Left lung (tissue), 4 donors: ENCODE measurements at regions not wholly inside any gene's neighbourhood (a gene's known extent, or its start where the extent isn't known, plus 50 kb on each side); places are given as distances from the start of the nearest gene placed in this dataset.

ENCODE experiments used
- ATAC-seq: fragments of 200-7000 bp; cut with Tn5 transposase; one replicate; pipeline ENCODE4 v1.9.1; 2020; ENCODE audit warnings: moderate library complexity
- DNase-seq, 4 donors: peaks; one replicate each; pipeline ENCODE4 v3.0.0-alpha.2; 2013 to 2020
- H3K27ac ChIP-seq, 2 donors: fragments of 200-600 bp; sonication (generic) in 1 of 2; one replicate each; pipeline versions ENCODE4 v1.5.0 to v1.8.0; 2020 to 2021
- H3K27me3 ChIP-seq, 2 donors: fragments of 200-600 bp; sonication (generic) in 1 of 2; one replicate each; pipeline versions ENCODE4 v1.5.0 to v1.8.0; 2020 to 2021
- H3K36me3 ChIP-seq, 2 donors: fragments of 200-600 bp; sonication (generic) in 1 of 2; one replicate each; pipeline versions ENCODE4 v1.5.0 to v1.8.0; 2020 to 2021
- H3K4me1 ChIP-seq, 2 donors: fragments of 200-600 bp; one replicate each; pipeline ENCODE4 v1.8.0; 2021
- H3K4me3 ChIP-seq, 2 donors: fragments of 200-600 bp; sonication (generic) in 1 of 2; one replicate each; pipeline versions ENCODE4 v1.5.0 to v1.8.0; 2020 to 2021; ENCODE audit warnings: mild to moderate bottlenecking in 1 of 2
- H3K9me3 ChIP-seq, 2 donors: fragments of 200-600 bp; sonication (generic) in 1 of 2; one replicate each; pipeline versions ENCODE4 v1.5.0 to v1.8.0; 2020 to 2021
- intact Hi-C, 2 donors: fragments of 100-400 bp; cut with DNase I; formaldehyde crosslinking; loops; one replicate each; pipeline versions ENCODE4 v1.11.2 to v1.14.2; 2022
- TF ChIP-seq, protein P1 (sequence below), 2 donors: fragments of 200-600 bp; sonication (generic) in 1 of 2; IDR thresholded peaks; one replicate each; pipeline versions ENCODE4 v1.5.0 to v1.8.0; 2021; ENCODE audit warnings: antibody characterized with exemption in 2 of 2
- donor health status: DM: no; HTN: yes; CAD: no.
- donor health status: DM: no; HTN: no; CAD: no.

DNA sequence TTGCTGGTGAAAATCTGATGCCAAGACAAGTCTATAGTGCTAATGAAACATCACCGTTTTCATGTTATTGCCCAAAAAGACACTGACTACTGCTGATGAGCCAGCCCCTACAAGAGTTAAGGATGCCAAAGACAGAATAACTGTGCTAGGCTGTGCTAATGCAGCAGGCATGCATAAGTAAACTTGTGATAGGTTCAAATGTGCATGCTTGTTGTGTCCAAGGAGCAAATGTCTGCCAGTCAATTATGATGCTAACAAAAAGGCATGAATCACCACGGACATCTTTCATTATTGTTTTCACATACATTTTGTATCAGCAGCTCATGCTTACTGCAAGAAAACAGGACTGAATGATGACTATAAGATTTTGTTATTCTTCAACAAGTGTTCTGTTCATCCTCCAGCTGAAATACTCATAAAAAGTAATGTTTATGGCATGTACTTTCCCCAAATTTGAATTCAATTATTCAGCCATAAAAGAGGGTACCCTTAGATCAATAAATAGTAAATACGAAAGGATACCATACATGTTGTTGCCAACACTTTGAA is 306.9 kb upstream of the ARSJ start:
- no peak for DNase-seq

DNA sequence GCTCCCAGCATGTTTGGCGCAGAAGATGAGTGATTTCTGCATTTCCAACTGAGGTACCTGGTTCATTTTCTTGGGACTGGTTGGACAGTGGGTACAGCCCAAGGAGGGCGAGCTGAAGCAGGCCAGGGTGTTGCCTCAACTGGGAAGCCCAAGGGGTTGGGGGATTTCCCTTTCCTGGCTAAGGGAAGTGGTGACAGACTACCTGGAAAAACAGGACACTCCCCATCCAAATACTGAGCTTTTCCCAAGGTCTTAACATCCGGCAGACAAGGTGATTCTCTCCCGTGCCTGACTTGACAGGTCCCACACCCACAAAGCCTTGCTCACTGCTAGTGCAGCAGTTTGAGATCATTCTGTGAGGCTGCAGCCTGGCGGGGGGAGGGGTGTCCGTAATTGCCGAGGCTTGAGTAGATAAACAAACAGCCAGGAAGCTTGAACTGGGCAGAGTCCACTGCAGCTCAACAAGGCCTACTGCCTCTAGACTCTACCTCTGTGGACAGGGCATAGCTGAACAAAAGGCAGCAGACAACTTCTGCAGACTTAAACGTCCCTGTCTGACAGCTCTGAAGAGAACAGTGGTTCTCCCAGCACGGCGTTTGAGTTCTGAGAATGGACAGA is 307.7 kb upstream of the ARSJ start:
- no peak for DNase-seq
- TF ChIP-seq, protein P1, sequence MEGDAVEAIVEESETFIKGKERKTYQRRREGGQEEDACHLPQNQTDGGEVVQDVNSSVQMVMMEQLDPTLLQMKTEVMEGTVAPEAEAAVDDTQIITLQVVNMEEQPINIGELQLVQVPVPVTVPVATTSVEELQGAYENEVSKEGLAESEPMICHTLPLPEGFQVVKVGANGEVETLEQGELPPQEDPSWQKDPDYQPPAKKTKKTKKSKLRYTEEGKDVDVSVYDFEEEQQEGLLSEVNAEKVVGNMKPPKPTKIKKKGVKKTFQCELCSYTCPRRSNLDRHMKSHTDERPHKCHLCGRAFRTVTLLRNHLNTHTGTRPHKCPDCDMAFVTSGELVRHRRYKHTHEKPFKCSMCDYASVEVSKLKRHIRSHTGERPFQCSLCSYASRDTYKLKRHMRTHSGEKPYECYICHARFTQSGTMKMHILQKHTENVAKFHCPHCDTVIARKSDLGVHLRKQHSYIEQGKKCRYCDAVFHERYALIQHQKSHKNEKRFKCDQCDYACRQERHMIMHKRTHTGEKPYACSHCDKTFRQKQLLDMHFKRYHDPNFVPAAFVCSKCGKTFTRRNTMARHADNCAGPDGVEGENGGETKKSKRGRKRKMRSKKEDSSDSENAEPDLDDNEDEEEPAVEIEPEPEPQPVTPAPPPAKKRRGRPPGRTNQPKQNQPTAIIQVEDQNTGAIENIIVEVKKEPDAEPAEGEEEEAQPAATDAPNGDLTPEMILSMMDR (IDR thresholded peaks at IDR 0.05) = no peak
- H3K4me3 ChIP-seq = no peak overlapping the region
- intact Hi-C loops = no loop called here
- H3K36me3 ChIP-seq = no peaks in the 10 kb centered on the region
- H3K9me3 ChIP-seq = peaks cover 0 to under 1% of the 10 kb centered on the region in 2 donors
- ATAC-seq = no peak
- H3K27ac ChIP-seq = no peak overlapping the region
- H3K4me1 ChIP-seq = no peaks in the 10 kb centered on the region
- no peaks in the 10 kb centered on the region for H3K27me3 ChIP-seq

More for the DNA sequence above, 306.9 kb upstream of the ARSJ start:
- ATAC-seq = no peak
- H3K27ac ChIP-seq = no peak overlapping the region
- no peaks in the 10 kb centered on the region for H3K4me1 ChIP-seq
- H3K27me3 ChIP-seq = no peaks in the 10 kb centered on the region
- no peak overlapping the region for H3K4me3 ChIP-seq
- H3K36me3 ChIP-seq = no peaks in the 10 kb centered on the region
- intact Hi-C loops = no loop called here
- TF ChIP-seq, protein P1 (IDR thresholded peaks at IDR 0.05) = no peak
- H3K9me3 ChIP-seq = no peaks in the 10 kb centered on the region

DNA sequence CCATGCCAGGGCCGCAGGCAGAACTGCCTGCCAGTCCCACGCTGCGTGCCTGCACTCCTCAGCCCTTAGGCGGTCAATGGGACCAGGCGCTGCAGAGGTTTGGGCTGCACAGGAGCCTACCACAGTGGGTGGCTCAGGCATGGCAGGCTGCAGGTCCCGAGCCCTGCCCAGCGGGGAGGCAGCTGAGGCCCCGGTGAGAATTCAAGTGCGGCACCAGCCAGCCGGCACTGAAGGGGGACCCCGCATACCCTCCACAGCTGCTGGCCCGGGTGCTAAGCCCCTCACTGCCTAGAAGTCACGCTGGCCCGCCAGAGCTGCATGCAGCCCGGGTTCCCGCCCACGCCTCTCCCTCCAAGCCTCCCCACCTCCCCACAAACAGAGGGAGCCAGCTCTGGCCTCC is 302.5 kb upstream of the UGT8 start:
- no peak overlapping the region for H3K4me3 ChIP-seq
- ATAC-seq = no peak
- peaks cover 0 to 23% of the 10 kb centered on the region in 2 donors for H3K9me3 ChIP-seq
- no peak overlapping the region for H3K27ac ChIP-seq
- H3K36me3 ChIP-seq = no peaks in the 10 kb centered on the region
- no peaks in the 10 kb centered on the region for H3K27me3 ChIP-seq
- no peaks in the 10 kb centered on the region for H3K4me1 ChIP-seq
- intact Hi-C loops = no loop called here
- peak in 1 of 4 donors; percentile 64 for DNase-seq
- TF ChIP-seq, protein P1 (IDR thresholded peaks at IDR 0.05) = no peak

DNA sequence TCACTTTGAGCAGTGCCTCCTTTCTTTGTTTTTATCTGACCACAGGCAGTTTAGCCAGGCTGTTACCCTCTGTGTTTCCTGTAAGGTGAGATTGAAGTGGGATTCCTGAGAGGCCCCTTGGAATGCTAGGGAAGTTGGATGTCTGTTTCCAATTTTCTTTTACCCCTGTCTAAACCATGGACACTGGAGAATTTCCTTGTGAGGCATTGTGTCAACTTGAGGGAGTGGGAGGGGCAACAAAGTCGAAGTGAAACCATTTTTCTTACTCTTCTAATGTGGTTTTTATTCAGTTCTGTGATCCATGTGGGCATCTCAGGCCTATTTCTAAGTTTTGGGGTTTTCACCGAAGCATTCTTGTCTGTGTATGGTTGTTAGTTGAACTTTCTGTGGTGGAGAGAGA is 296.1 kb upstream of the UGT8 start:
- intact Hi-C loops = no loop called here
- Histone ChIP-seq H3K27me3 (no peaks in the 10 kb centered on the region), H3K9me3 (no peaks in the 10 kb centered on the region), H3K27ac (no peak overlapping the region), H3K36me3 (no peaks in the 10 kb centered on the region), H3K4me1 (no peaks in the 10 kb centered on the region), H3K4me3 (no peak overlapping the region)
- ATAC-seq (no peak), DNase-seq (no peak)
- TF ChIP-seq, protein P1 (IDR thresholded peaks at IDR 0.05) = no peak

DNA sequence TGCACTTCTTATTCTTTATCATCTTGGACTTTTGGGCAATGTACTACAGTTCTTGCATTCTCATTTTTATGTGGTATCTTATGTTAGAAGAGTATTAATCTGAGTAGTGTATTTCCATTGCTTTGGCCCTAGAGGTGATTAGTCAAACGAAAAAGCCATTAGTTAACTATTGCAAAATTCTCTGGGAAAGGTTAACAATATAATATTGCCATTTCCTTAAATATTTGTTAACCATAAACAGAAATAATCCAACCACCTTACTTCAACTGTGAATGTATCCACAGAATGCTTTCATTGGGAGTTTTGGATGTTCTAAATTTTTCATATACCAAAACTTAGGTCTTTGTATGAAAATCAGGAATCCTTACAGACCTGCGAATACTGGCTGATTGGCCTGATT is 294.6 kb upstream of the UGT8 start:
- ATAC-seq = no peak
- no peak overlapping the region for H3K27ac ChIP-seq
- no peak overlapping the region for H3K4me3 ChIP-seq
- H3K9me3 ChIP-seq = no peaks in the 10 kb centered on the region
- DNase-seq = no peak
- TF ChIP-seq, protein P1 (IDR thresholded peaks at IDR 0.05) = no peak
- intact Hi-C loops = no loop called here
- H3K36me3 ChIP-seq = no peaks in the 10 kb centered on the region
- H3K27me3 ChIP-seq = no peaks in the 10 kb centered on the region
- H3K4me1 ChIP-seq = no peaks in the 10 kb centered on the region
